ENCODE measurements at regions not wholly inside any gene's neighbourhood (a gene's known extent, or its start where the extent isn't known, plus 50 kb on each side); places are given as distances from the start of the nearest gene placed in this dataset.

GRCh38 chr4:18406264-18406663 is 384.7 kb upstream of the LCORL start:
- DNase-seq = no peak

- DNase-seq = no peak
These were observed 383.5 kb upstream of the LCORL start for GRCh38 chr4:18405054-18405453.

GRCh38 chr4:18404642-18405041 is 383.1 kb upstream of the LCORL start:
- no peak for DNase-seq

GRCh38 chr4:18403327-18403726 is 381.8 kb upstream of the LCORL start:
- no peak for DNase-seq

GRCh38 chr4:18401868-18402267 is 380.3 kb upstream of the LCORL start:
- DNase-seq = no peak

GRCh38 chr4:18401425-18401824 is 379.9 kb upstream of the LCORL start:
- no peak for DNase-seq

- DNase-seq = peak in 2 of 3 experiments; percentile 91 to 97
These were observed 377.1 kb upstream of the LCORL start for GRCh38 chr4:18398661-18399060.

GRCh38 chr4:18397681-18398390 is 376.3 kb upstream of the LCORL start:
- DNase-seq = peak in 2 of 3 experiments; percentile 22 to 50

- no peak for DNase-seq
These were observed 373.1 kb upstream of the LCORL start for GRCh38 chr4:18394656-18395055.

GRCh38 chr4:18391354-18391728 is 369.8 kb upstream of the LCORL start:
- DNase-seq = no peak

- no peak for DNase-seq
These were observed 369.2 kb upstream of the LCORL start for GRCh38 chr4:18390655-18391353.

GRCh38 chr4:18389115-18389514 is 367.6 kb upstream of the LCORL start:
- peak in 1 of 3 experiments; percentile 53 for DNase-seq

GRCh38 chr4:18388039-18388438 is 366.5 kb upstream of the LCORL start:
- peak in 1 of 3 experiments; percentile 68 for DNase-seq

- DNase-seq = no peak
These were observed 359.6 kb upstream of the LCORL start for GRCh38 chr4:18381186-18381585.

GRCh38 chr4:18369561-18369960 is 348.0 kb upstream of the LCORL start:
- DNase-seq = no peak

GRCh38 chr4:18366892-18367291 is 345.3 kb upstream of the LCORL start:
- peak in 2 of 3 experiments; percentile 16 to 54 for DNase-seq

GRCh38 chr4:18366136-18366535 is 344.6 kb upstream of the LCORL start:
- no peak for DNase-seq

- no peak for DNase-seq
These were observed 322.0 kb upstream of the LCORL start for GRCh38 chr4:18343581-18343980.

GRCh38 chr4:18342847-18343246 is 321.3 kb upstream of the LCORL start:
- DNase-seq = no peak

- peak in 2 of 3 experiments; percentile 31 to 72 for DNase-seq
These were observed 300.5 kb upstream of the LCORL start for GRCh38 chr4:18321956-18322530.

- DNase-seq = no peak
These were observed 297.9 kb upstream of the LCORL start for GRCh38 chr4:18319431-18319830.

GRCh38 chr4:18318682-18319388 is 297.3 kb upstream of the LCORL start:
- no peak for DNase-seq

GRCh38 chr4:18314731-18315130 is 293.2 kb upstream of the LCORL start:
- no peak for DNase-seq
